ENCODE measurements at regions not wholly inside any gene's neighbourhood (a gene's known extent, or its start where the extent isn't known, plus 50 kb on each side); places are given as distances from the start of the nearest gene placed in this dataset.

- H3K9me2 ChIP-seq (ENCODE audit: insufficient read depth), result no peaks in the 10 kb centered on the region
- no peak for DNase-seq (ENCODE audit: low spot score)
- no peaks in the 10 kb centered on the region for H3K27me3 ChIP-seq (ENCODE audit: insufficient read depth)
- H3K36me3 Mint-ChIP-seq (ENCODE audit: low read depth), result no peaks in the 10 kb centered on the region; the same call in 2 of the 3 replicates
- H3K27ac ChIP-seq (ENCODE audit: low read depth), result no peak overlapping the region
- H3K27me3 Mint-ChIP-seq (ENCODE audit: insufficient read depth, low read depth, poor library complexity), result peaks cover 3% of the 10 kb centered on the region
- no peak overlapping the region for H3K4me3 Mint-ChIP-seq
- peaks cover 5% of the 10 kb centered on the region for H3K4me1 Mint-ChIP-seq
- no peak overlapping the region for H3K4me3 ChIP-seq
- no peak overlapping the region for H3K27ac Mint-ChIP-seq
- H3K36me3 ChIP-seq (ENCODE audit: insufficient read depth), result no peaks in the 10 kb centered on the region; the same call in 1 of the 2 replicates
- no peak for ATAC-seq
- no peaks in the 10 kb centered on the region for H3F3A ChIP-seq (replicated peaks; ENCODE audit: low read depth)
- H3K4me2 ChIP-seq, result no peak overlapping the region
- no peaks in the 10 kb centered on the region for H4K20me1 ChIP-seq (replicated peaks; ENCODE audit: insufficient read depth)
- no peaks in the 10 kb centered on the region for H3K79me2 ChIP-seq (replicated peaks; ENCODE audit: insufficient read depth)
- H3K4me1 ChIP-seq (ENCODE audit: insufficient read depth), result no peaks in the 10 kb centered on the region
- no peak overlapping the region for H2AFZ ChIP-seq
- H3K9me3 Mint-ChIP-seq, result no peaks in the 10 kb centered on the region; the same call in 1 of the 3 replicates
- TF ChIP-seq ETS1 (IDR thresholded peaks at IDR 0.05) (no peak), NANOG (IDR thresholded peaks at IDR 0.05; ENCODE audit: borderline replicate concordance) (no peak)
Observed at GRCh38 chr22:48182846-48183805, 1420.7 kb downstream of the TBC1D22A start.

- no peak for ATAC-seq
- TF ChIP-seq ZNF114 (CRISPR knock-in tag; IDR thresholded peaks at IDR 0.05) (no peak), JUNB (IDR thresholded peaks at IDR 0.05; ENCODE audit: unreplicated experiment) (no peak), ZNF462 (CRISPR knock-in tag; IDR thresholded peaks at IDR 0.05) (no peak), EZH2 (IDR thresholded peaks at IDR 0.05; ENCODE audit: low read depth, unreplicated experiment) (no peak), ETS1 (IDR thresholded peaks at IDR 0.05) (no peak), CTCF (conservative IDR thresholded peaks at IDR 0.05; ENCODE audit: low read depth in 2 of 2) (no peak), STAT1 (IDR thresholded peaks at IDR 0.05; ENCODE audit: unreplicated experiment) (no peak), ZNF331 (CRISPR knock-in tag; IDR thresholded peaks at IDR 0.05; ENCODE audit: low read depth) (no peak), POLR2AphosphoS5 (IDR thresholded peaks at IDR 0.05; ENCODE audit: low read depth) (no peak)
Observed at GRCh38 chr22:48182031-48182430, 1419.6 kb downstream of the TBC1D22A start.

More at GRCh38 chr22:48182031-48182430, 1419.6 kb downstream of the TBC1D22A start:
- Histone ChIP-seq H3K27me3 (ENCODE audit: insufficient read depth) (no peaks in the 10 kb centered on the region), H4K20me1 (replicated peaks; ENCODE audit: insufficient read depth) (no peaks in the 10 kb centered on the region), H3K4me3 (no peak overlapping the region), H3K9me2 (ENCODE audit: insufficient read depth) (no peaks in the 10 kb centered on the region), H3K79me2 (replicated peaks; ENCODE audit: insufficient read depth) (no peaks in the 10 kb centered on the region), H3K4me1 (ENCODE audit: insufficient read depth) (no peaks in the 10 kb centered on the region), H2AFZ (no peak overlapping the region), H3K27ac (ENCODE audit: low read depth) (no peak overlapping the region), H3K4me2 (no peak overlapping the region), H3F3A (replicated peaks; ENCODE audit: low read depth) (no peaks in the 10 kb centered on the region), H3K36me3 (ENCODE audit: insufficient read depth) (no peaks in the 10 kb centered on the region; the same call in 1 of the 2 replicates)
- Mint-ChIP-seq H3K9me3 (no peaks in the 10 kb centered on the region; the same call in 1 of the 3 replicates), H3K27me3 (ENCODE audit: insufficient read depth, low read depth, poor library complexity) (peaks cover 3% of the 10 kb centered on the region), H3K4me3 (no peak overlapping the region), H3K27ac (no peak overlapping the region), H3K4me1 (no peaks in the 10 kb centered on the region; the same call in 2 of the 3 replicates), H3K36me3 (ENCODE audit: low read depth) (no peaks in the 10 kb centered on the region; the same call in 2 of the 3 replicates)
- no peak for DNase-seq (ENCODE audit: low spot score)

All from GM23338 (cell line).